Keratinocyte (primary cell): ENCODE measurements at regions not wholly inside any gene's neighbourhood (a gene's known extent, or its start where the extent isn't known, plus 50 kb on each side); places are given as distances from the start of the nearest gene placed in this dataset.

Source experiments
- DNase-seq: peaks from one replicate; pipeline ENCODE4 v3.0.0-alpha.2; 2011; ENCODE audit warnings: low read depth, missing footprints, low spot score
- FAIRE-seq: peaks from 2 replicates; lab custom pipeline; 2011; peaks lifted over from hg19 to GRCh38; lab: Jason Lieb, UNC
- H2AFZ ChIP-seq: 2 replicates; pipeline ENCODE4 v1.6.0; 2012; ENCODE audit warnings: low read length, control low read depth, inconsistent platforms; ENCODE audit not compliant: control insufficient read depth
- H3K27ac ChIP-seq: 2 replicates; pipeline ENCODE4 v1.5.1; 2011; ENCODE audit warnings: low read length; ENCODE audit not compliant: control insufficient read depth, insufficient read depth
- H3K27me3 ChIP-seq: 3 replicates; pipeline ENCODE4 v1.6.0; 2011; ENCODE audit warnings: low read length; ENCODE audit not compliant: control insufficient read depth, insufficient read depth; ENCODE audit errors: extremely low read depth
- H3K36me3 ChIP-seq, 2 experiments: 2 replicates in 1 of 2; 3 replicates in 1 of 2; pipeline ENCODE4 v1.5.1; 2011; ENCODE audit warnings: low read length in 2 of 2, mild to moderate bottlenecking in 1 of 2; ENCODE audit not compliant: control insufficient read depth in 2 of 2, insufficient read depth in 2 of 2; ENCODE audit errors: extremely low read depth in 1 of 2
- H3K4me1 ChIP-seq: 3 replicates; pipeline ENCODE4 v1.5.1; 2011; ENCODE audit warnings: low read length; ENCODE audit not compliant: control insufficient read depth, insufficient read depth; ENCODE audit errors: extremely low read depth
- H3K4me2 ChIP-seq: 3 replicates; pipeline ENCODE4 v1.6.0; 2011; ENCODE audit warnings: low read depth, low read length; ENCODE audit not compliant: control insufficient read depth, insufficient read depth; ENCODE audit errors: extremely low read depth
- H3K4me3 ChIP-seq, 3 experiments: fragments of 200-600 bp in 1 of 3; sonication (generic) in 1 of 3; 2 replicates in 2 of 3; 3 replicates in 1 of 3; pipeline ENCODE4 v1.5.1; 2011 to 2016; ENCODE audit warnings: low read length in 3 of 3, mild to moderate bottlenecking in 3 of 3, control low read depth in 2 of 3, inconsistent platforms in 1 of 3, low read depth in 1 of 3, mixed read lengths in 1 of 3, mixed run types in 1 of 3, moderate library complexity in 1 of 3; ENCODE audit not compliant: control insufficient read depth in 2 of 3, insufficient read depth in 2 of 3; ENCODE audit errors: extremely low read depth in 1 of 3
- H3K79me2 ChIP-seq: 2 replicates; pipeline ENCODE4 v1.6.0; 2012; ENCODE audit warnings: low read length; ENCODE audit not compliant: control insufficient read depth, insufficient read depth
- H3K9ac ChIP-seq: 3 replicates; pipeline ENCODE4 v1.6.0; 2011; ENCODE audit warnings: low read length; ENCODE audit not compliant: control insufficient read depth, insufficient read depth; ENCODE audit errors: extremely low read depth
- H3K9me1 ChIP-seq: 3 replicates; pipeline ENCODE4 v1.6.0; 2011; ENCODE audit warnings: low read length; ENCODE audit not compliant: control insufficient read depth, insufficient read depth; ENCODE audit errors: extremely low read depth
- H3K9me3 ChIP-seq: 2 replicates; pipeline ENCODE4 v1.5.1; 2012; ENCODE audit warnings: low read depth, low read length; ENCODE audit not compliant: control insufficient read depth
- H4K20me1 ChIP-seq: 3 replicates; pipeline ENCODE4 v1.6.0; 2011; ENCODE audit warnings: low read length; ENCODE audit not compliant: control insufficient read depth, insufficient read depth; ENCODE audit errors: extremely low read depth
- EZH2 ChIP-seq: IDR thresholded peaks from one replicate; pipeline ENCODE4 v1.6.1; 2012; ENCODE audit warnings: inconsistent platforms, mild to moderate bottlenecking, low read length, moderate library complexity
- dilution Hi-C: fragments of 300-500 bp; cut with MboI; formaldehyde crosslinking; loops from one replicate; pipeline ENCODE4 v1.7.0; 2020; ENCODE audit warnings: low sequenced_read_pairs; ENCODE audit not compliant: extremely low pct_ligation_motif_present
- TF ChIP-seq, protein P1 (sequence below), 3 experiments: IDR thresholded peaks in 1 of 3; conservative IDR thresholded peaks in 1 of 3; optimal IDR thresholded peaks in 1 of 3; 2 replicates in 2 of 3; 3 replicates in 1 of 3; pipeline versions ENCODE3 to v1.5.1; 2011; ENCODE audit warnings: low read length in 3 of 3, mild to moderate bottlenecking in 3 of 3, moderate library complexity in 2 of 3, control low read depth in 1 of 3, inconsistent platforms in 1 of 3; ENCODE audit not compliant: insufficient read depth in 2 of 3; ENCODE audit errors: extremely low read depth in 1 of 3

GRCh38 chr6:62640749-62641148 is 354.7 kb upstream of the KHDRBS2 start:
- FAIRE-seq, result no peak
- dilution Hi-C loops, result no loop called here
- no peaks in the 10 kb centered on the region for H4K20me1 ChIP-seq

DNA sequence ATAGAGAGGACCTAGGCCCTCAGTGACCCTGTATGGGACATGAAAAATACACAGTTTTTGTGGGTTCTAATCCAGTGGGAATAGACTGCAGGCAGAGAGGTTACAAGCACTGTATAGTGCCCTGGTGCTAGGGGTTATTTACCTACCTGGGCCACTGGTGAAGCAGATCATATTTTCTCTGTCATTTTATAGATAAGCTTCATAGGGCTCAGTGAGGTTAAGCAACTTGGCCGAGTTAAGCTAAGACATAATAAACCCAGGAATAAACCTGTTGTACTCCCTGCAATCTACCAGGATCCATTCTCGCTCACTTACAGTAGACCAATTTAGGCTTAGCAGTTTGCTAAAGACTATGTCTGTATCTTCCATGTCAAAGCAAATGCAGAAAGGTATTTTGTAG is 340.6 kb upstream of the KHDRBS2 start:
- no peaks in the 10 kb centered on the region for H3K27me3 ChIP-seq
- DNase-seq (no peak), FAIRE-seq (no peak)
- no peak overlapping the region for H3K4me3 ChIP-seq
- H3K9ac ChIP-seq, result no peak overlapping the region
- no peak overlapping the region for H2AFZ ChIP-seq
- H3K9me1 ChIP-seq, result no peaks in the 10 kb centered on the region
- no peak for TF ChIP-seq EZH2
- TF ChIP-seq, protein P1, sequence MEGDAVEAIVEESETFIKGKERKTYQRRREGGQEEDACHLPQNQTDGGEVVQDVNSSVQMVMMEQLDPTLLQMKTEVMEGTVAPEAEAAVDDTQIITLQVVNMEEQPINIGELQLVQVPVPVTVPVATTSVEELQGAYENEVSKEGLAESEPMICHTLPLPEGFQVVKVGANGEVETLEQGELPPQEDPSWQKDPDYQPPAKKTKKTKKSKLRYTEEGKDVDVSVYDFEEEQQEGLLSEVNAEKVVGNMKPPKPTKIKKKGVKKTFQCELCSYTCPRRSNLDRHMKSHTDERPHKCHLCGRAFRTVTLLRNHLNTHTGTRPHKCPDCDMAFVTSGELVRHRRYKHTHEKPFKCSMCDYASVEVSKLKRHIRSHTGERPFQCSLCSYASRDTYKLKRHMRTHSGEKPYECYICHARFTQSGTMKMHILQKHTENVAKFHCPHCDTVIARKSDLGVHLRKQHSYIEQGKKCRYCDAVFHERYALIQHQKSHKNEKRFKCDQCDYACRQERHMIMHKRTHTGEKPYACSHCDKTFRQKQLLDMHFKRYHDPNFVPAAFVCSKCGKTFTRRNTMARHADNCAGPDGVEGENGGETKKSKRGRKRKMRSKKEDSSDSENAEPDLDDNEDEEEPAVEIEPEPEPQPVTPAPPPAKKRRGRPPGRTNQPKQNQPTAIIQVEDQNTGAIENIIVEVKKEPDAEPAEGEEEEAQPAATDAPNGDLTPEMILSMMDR (optimal IDR thresholded peaks at IDR 0.05 in 1 of 3, IDR thresholded peaks at IDR 0.05 in 1 of 3, conservative IDR thresholded peaks at IDR 0.05 in 1 of 3; ENCODE audit: extremely low read depth in 1 of 3, insufficient read depth in 2 of 3, low read length in 3 of 3), result no peak
- H3K36me3 ChIP-seq, result no peaks in the 10 kb centered on the region
- H3K4me1 ChIP-seq, result no peaks in the 10 kb centered on the region
- dilution Hi-C loops, result no loop called here
- H3K79me2 ChIP-seq, result no peaks in the 10 kb centered on the region
- H3K27ac ChIP-seq, result no peak overlapping the region
- H4K20me1 ChIP-seq, result no peaks in the 10 kb centered on the region
- no peak overlapping the region for H3K4me2 ChIP-seq
- H3K9me3 ChIP-seq, result no peaks in the 10 kb centered on the region

More at GRCh38 chr6:62640749-62641148, 354.7 kb upstream of the KHDRBS2 start:
- Histone ChIP-seq H3K79me2 (no peaks in the 10 kb centered on the region), H3K4me3 (no peak overlapping the region), H2AFZ (no peak overlapping the region), H3K4me2 (no peak overlapping the region), H3K36me3 (no peaks in the 10 kb centered on the region), H3K9ac (no peak overlapping the region), H3K27me3 (no peaks in the 10 kb centered on the region), H3K9me3 (no peaks in the 10 kb centered on the region), H3K4me1 (no peaks in the 10 kb centered on the region), H3K27ac (no peak overlapping the region), H3K9me1 (no peaks in the 10 kb centered on the region)
- no peak for DNase-seq
- TF ChIP-seq EZH2, result no peak
- TF ChIP-seq, protein P1 (optimal IDR thresholded peaks at IDR 0.05 in 1 of 3, IDR thresholded peaks at IDR 0.05 in 1 of 3, conservative IDR thresholded peaks at IDR 0.05 in 1 of 3; ENCODE audit: extremely low read depth in 1 of 3, insufficient read depth in 2 of 3, low read length in 3 of 3), result no peak
